ENCODE measurements at regions not wholly inside any gene's neighbourhood (a gene's known extent, or its start where the extent isn't known, plus 50 kb on each side); places are given as distances from the start of the nearest gene placed in this dataset.

DNA sequence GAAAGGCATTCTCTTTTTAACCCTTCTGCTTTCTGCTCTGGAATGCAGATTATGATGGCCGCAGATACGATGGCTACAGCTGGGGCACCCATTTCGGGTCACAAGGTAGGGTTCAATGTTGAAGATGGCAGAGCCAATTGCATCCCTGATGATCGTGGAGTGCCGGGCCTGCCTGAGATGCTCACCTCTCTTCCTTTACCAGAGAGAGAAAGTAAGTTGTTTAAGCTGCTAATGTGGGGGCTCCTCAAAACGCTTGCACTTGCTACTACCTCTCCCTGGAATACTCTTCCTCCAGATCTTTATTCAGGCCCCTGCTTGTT lies 50.8 kb upstream of the PRDM11 start:
- H4K20me1 ChIP-seq (ENCODE audit: control insufficient read depth, extremely low read depth, insufficient read depth, low read length), result no peaks in the 10 kb centered on the region
- DNase-seq (ENCODE audit: low read depth, low spot score), result no peak
- H3K4me1 ChIP-seq (ENCODE audit: control insufficient read depth, extremely low read depth, insufficient read depth, low read length), result peaks cover 52% of the 10 kb centered on the region
- dilution Hi-C loops (cut with MboI; ENCODE audit: extremely low pct_ligation_motif_present, low sequenced_read_pairs), result no loop called here
- H3K9me1 ChIP-seq (ENCODE audit: control insufficient read depth, extremely low read depth, insufficient read depth, low read length), result no peaks in the 10 kb centered on the region
- H3K36me3 ChIP-seq (ENCODE audit: control insufficient read depth in 2 of 2, extremely low read depth in 1 of 2, insufficient read depth in 2 of 2, low read length in 2 of 2), result no peaks in the 10 kb centered on the region
- no peak overlapping the region for H2AFZ ChIP-seq (ENCODE audit: control insufficient read depth, low read length)
- H3K27me3 ChIP-seq (ENCODE audit: control insufficient read depth, extremely low read depth, insufficient read depth, low read length), result no peaks in the 10 kb centered on the region
- TF ChIP-seq EZH2 (IDR thresholded peaks at IDR 0.05; ENCODE audit: low read length) (no peak), CTCF (optimal IDR thresholded peaks at IDR 0.05 in 1 of 3, IDR thresholded peaks at IDR 0.05 in 1 of 3, conservative IDR thresholded peaks at IDR 0.05 in 1 of 3; ENCODE audit: extremely low read depth in 1 of 3, insufficient read depth in 2 of 3, low read length in 3 of 3) (no peak)
- H3K9me3 ChIP-seq (ENCODE audit: control insufficient read depth, low read depth, low read length), result no peaks in the 10 kb centered on the region
- H3K4me2 ChIP-seq (ENCODE audit: control insufficient read depth, extremely low read depth, insufficient read depth, low read depth, low read length), result no peak overlapping the region
- H3K79me2 ChIP-seq (ENCODE audit: control insufficient read depth, insufficient read depth, low read length), result no peaks in the 10 kb centered on the region
- no peak for FAIRE-seq
- H3K9ac ChIP-seq (ENCODE audit: control insufficient read depth, extremely low read depth, insufficient read depth, low read length), result no peak overlapping the region
- H3K4me3 ChIP-seq (ENCODE audit: control insufficient read depth in 2 of 3, extremely low read depth in 1 of 3, insufficient read depth in 2 of 3, low read depth in 1 of 3, low read length in 3 of 3), result no peak overlapping the region
- no peak overlapping the region for H3K27ac ChIP-seq (ENCODE audit: control insufficient read depth, insufficient read depth, low read length)

GRCh38 chr11:45096636-45097035 lies 49.8 kb upstream of the PRDM11 start:
- no peak overlapping the region for H3K27ac ChIP-seq (ENCODE audit: control insufficient read depth, insufficient read depth, low read length)
- no peaks in the 10 kb centered on the region for H3K9me3 ChIP-seq (ENCODE audit: control insufficient read depth, low read depth, low read length)
- peaks cover 51% of the 10 kb centered on the region for H3K4me1 ChIP-seq (ENCODE audit: control insufficient read depth, extremely low read depth, insufficient read depth, low read length)
- no peaks in the 10 kb centered on the region for H3K79me2 ChIP-seq (ENCODE audit: control insufficient read depth, insufficient read depth, low read length)
- H4K20me1 ChIP-seq (ENCODE audit: control insufficient read depth, extremely low read depth, insufficient read depth, low read length), result no peaks in the 10 kb centered on the region
- peak overlapping the region; percentile 3 for H3K4me2 ChIP-seq (ENCODE audit: control insufficient read depth, extremely low read depth, insufficient read depth, low read depth, low read length)
- peak overlapping the region; percentile 3 for H3K9ac ChIP-seq (ENCODE audit: control insufficient read depth, extremely low read depth, insufficient read depth, low read length)
- H3K36me3 ChIP-seq (ENCODE audit: control insufficient read depth in 2 of 2, extremely low read depth in 1 of 2, insufficient read depth in 2 of 2, low read length in 2 of 2), result no peaks in the 10 kb centered on the region
- no peaks in the 10 kb centered on the region for H3K9me1 ChIP-seq (ENCODE audit: control insufficient read depth, extremely low read depth, insufficient read depth, low read length)
- DNase-seq (ENCODE audit: low read depth, low spot score), result no peak
- no peak for TF ChIP-seq EZH2 (IDR thresholded peaks at IDR 0.05; ENCODE audit: low read length)
- TF ChIP-seq CTCF (optimal IDR thresholded peaks at IDR 0.05 in 1 of 3, IDR thresholded peaks at IDR 0.05 in 1 of 3, conservative IDR thresholded peaks at IDR 0.05 in 1 of 3; ENCODE audit: extremely low read depth in 1 of 3, insufficient read depth in 2 of 3, low read length in 3 of 3), result peak in 1 of 3 experiments; percentile 37
- FAIRE-seq, result no peak
- H2AFZ ChIP-seq (ENCODE audit: control insufficient read depth, low read length), result no peak overlapping the region
- no peak overlapping the region for H3K4me3 ChIP-seq (ENCODE audit: control insufficient read depth in 2 of 3, extremely low read depth in 1 of 3, insufficient read depth in 2 of 3, low read depth in 1 of 3, low read length in 3 of 3)
- dilution Hi-C loops (cut with MboI; ENCODE audit: extremely low pct_ligation_motif_present, low sequenced_read_pairs), result no loop called here
- no peaks in the 10 kb centered on the region for H3K27me3 ChIP-seq (ENCODE audit: control insufficient read depth, extremely low read depth, insufficient read depth, low read length)
